ENCODE measurements at regions not wholly inside any gene's neighbourhood (a gene's known extent, or its start where the extent isn't known, plus 50 kb on each side); places are given as distances from the start of the nearest gene placed in this dataset.
A peak's percentile ranks its signal among the peaks of the same experiment; 100 is the strongest.
"Not testable (repeated sequence)": the region's sequence is repeated elsewhere in the genome, so short reads cannot be mapped to it uniquely, and the experiment has no call there.

- DNase-seq (ENCODE audit: low spot score): not testable (repeated sequence)
Observed at GRCh38 chr10:77740396-77740795, 102.8 kb upstream of the KCNMA1 start.

GRCh38 chr10:77738496-77739158 is 101.0 kb upstream of the KCNMA1 start:
- no peak for DNase-seq (ENCODE audit: low spot score)

- DNase-seq (ENCODE audit: low spot score): no peak
Observed at GRCh38 chr10:77737608-77738007, 100.0 kb upstream of the KCNMA1 start.

- not testable (repeated sequence) for DNase-seq (ENCODE audit: low spot score)
Observed at GRCh38 chr10:77735136-77735535, 97.5 kb upstream of the KCNMA1 start.

- DNase-seq (ENCODE audit: low spot score): no peak
Observed at GRCh38 chr10:77732213-77733003, 94.8 kb upstream of the KCNMA1 start.

GRCh38 chr10:77727481-77727880 is 89.9 kb upstream of the KCNMA1 start:
- no peak for DNase-seq (ENCODE audit: low spot score)

GRCh38 chr10:77726732-77727131 is 89.1 kb upstream of the KCNMA1 start:
- no peak for DNase-seq (ENCODE audit: low spot score)

GRCh38 chr10:77726301-77726700 is 88.7 kb upstream of the KCNMA1 start:
- no peak for DNase-seq (ENCODE audit: low spot score)

GRCh38 chr10:77724820-77725219 is 87.2 kb upstream of the KCNMA1 start:
- no peak for DNase-seq (ENCODE audit: low spot score)

GRCh38 chr10:77723376-77723775 is 85.8 kb upstream of the KCNMA1 start:
- DNase-seq (ENCODE audit: low spot score): no peak

- DNase-seq (ENCODE audit: low spot score): peak; percentile 98
Observed at GRCh38 chr10:77722956-77723355, 85.3 kb upstream of the KCNMA1 start.

GRCh38 chr10:77721815-77722214 is 84.2 kb upstream of the KCNMA1 start:
- no peak for DNase-seq (ENCODE audit: low spot score)

- no peak for DNase-seq (ENCODE audit: low spot score)
Observed at GRCh38 chr10:77718957-77719356, 81.3 kb upstream of the KCNMA1 start.

- not testable (repeated sequence) for DNase-seq (ENCODE audit: low spot score)
Observed at GRCh38 chr10:77718312-77718711, 80.7 kb upstream of the KCNMA1 start.

- DNase-seq (ENCODE audit: low spot score): no peak
Observed at GRCh38 chr10:77717336-77717735, 79.7 kb upstream of the KCNMA1 start.

- peak; percentile 55 for DNase-seq (ENCODE audit: low spot score)
Observed at GRCh38 chr10:77716458-77717317, 79.1 kb upstream of the KCNMA1 start.

GRCh38 chr10:77715536-77715935 is 77.9 kb upstream of the KCNMA1 start:
- no peak for DNase-seq (ENCODE audit: low spot score)

GRCh38 chr10:77715088-77715487 is 77.5 kb upstream of the KCNMA1 start:
- DNase-seq (ENCODE audit: low spot score): no peak

GRCh38 chr10:77713521-77714280 is 76.1 kb upstream of the KCNMA1 start:
- no peak for DNase-seq (ENCODE audit: low spot score)

- DNase-seq (ENCODE audit: low spot score): no peak
Observed at GRCh38 chr10:77712207-77712606, 74.6 kb upstream of the KCNMA1 start.

GRCh38 chr10:77711683-77712049 is 74.1 kb upstream of the KCNMA1 start:
- no peak for DNase-seq (ENCODE audit: low spot score)

Data from SK-N-DZ (cell line).